Endodermal cell (in vitro differentiated cells): ENCODE measurements at regions not wholly inside any gene's neighbourhood (a gene's known extent, or its start where the extent isn't known, plus 50 kb on each side); places are given as distances from the start of the nearest gene placed in this dataset.

Experiments used
- DNase-seq: peaks from one replicate; pipeline ENCODE4 v3.0.0-alpha.2; 2017
- H3K27ac ChIP-seq: 2 replicates; pipeline ENCODE4 v1.5.1; 2013; ENCODE audit warnings: mild to moderate bottlenecking, low read depth, low read length, moderate library complexity
- H3K27me3 ChIP-seq: 2 replicates; pipeline ENCODE4 v1.6.1; 2013; ENCODE audit warnings: mild to moderate bottlenecking, low read length, moderate library complexity; ENCODE audit not compliant: insufficient read depth, control insufficient read depth, poor library complexity, severe bottlenecking
- H3K36me3 ChIP-seq: 2 replicates; pipeline ENCODE4 v1.7.0; 2013; ENCODE audit warnings: mild to moderate bottlenecking, low read length, moderate library complexity; ENCODE audit not compliant: control insufficient read depth, insufficient read depth
- H3K4me1 ChIP-seq: one replicate; pipeline ENCODE4 v1.7.0; 2013; ENCODE audit warnings: low read length; ENCODE audit not compliant: control insufficient read depth, insufficient read depth
- H3K4me3 ChIP-seq: 2 replicates; pipeline ENCODE4 v1.5.1; 2013; ENCODE audit warnings: mild to moderate bottlenecking, low read length, moderate library complexity
- H3K9ac ChIP-seq: 2 replicates; pipeline ENCODE4 v1.6.1; 2013; ENCODE audit warnings: mild to moderate bottlenecking, low read length, moderate library complexity; ENCODE audit not compliant: poor library complexity, severe bottlenecking; ENCODE audit errors: extremely low read depth
- H3K9me3 ChIP-seq: 2 replicates; pipeline ENCODE4 v1.6.1; 2013; ENCODE audit warnings: mild to moderate bottlenecking, low read length, moderate library complexity; ENCODE audit not compliant: control insufficient read depth
- H3K27ac Mint-ChIP-seq: 2 replicates; pipeline ENCODE4 v1.8.0; 2020; ENCODE audit warnings: mixed read lengths
- H3K27me3 Mint-ChIP-seq: 2 replicates; pipeline ENCODE4 v1.8.0; 2021; ENCODE audit warnings: mild to moderate bottlenecking, mixed read lengths; ENCODE audit not compliant: insufficient read depth
- H3K36me3 Mint-ChIP-seq: 2 replicates; pipeline ENCODE4 v1.8.0; 2020; ENCODE audit warnings: low read depth, mixed read lengths
- H3K4me1 Mint-ChIP-seq: 2 replicates; pipeline ENCODE4 v1.8.0; 2020; ENCODE audit warnings: mixed read lengths
- H3K4me3 Mint-ChIP-seq: 2 replicates; pipeline ENCODE4 v1.8.0; 2020; ENCODE audit warnings: mild to moderate bottlenecking, moderate library complexity, mixed read lengths
- H3K9me3 Mint-ChIP-seq: 2 replicates; pipeline ENCODE4 v1.8.0; 2020; ENCODE audit warnings: mild to moderate bottlenecking, mixed read lengths
- CTCF ChIP-seq: fragments of 200-600 bp; sonication (generic); conservative IDR thresholded peaks from 2 replicates; pipeline ENCODE4 v1.5.0; 2021; ENCODE audit warnings: antibody characterized with exemption, mild to moderate bottlenecking
- WGBS, 2 experiments: methylation state at CpG; one replicate each; pipeline versions ENCODE4 v1.1.5 to v1.1.7; 2013; ENCODE audit warnings: missing lambda C conversion rate in 2 of 2, mixed read lengths in 1 of 2; ENCODE audit not compliant: insufficient coverage in 1 of 2, insufficient read length in 1 of 2; 5-methylcytosine and 5-hydroxymethylcytosine counted together

DNA sequence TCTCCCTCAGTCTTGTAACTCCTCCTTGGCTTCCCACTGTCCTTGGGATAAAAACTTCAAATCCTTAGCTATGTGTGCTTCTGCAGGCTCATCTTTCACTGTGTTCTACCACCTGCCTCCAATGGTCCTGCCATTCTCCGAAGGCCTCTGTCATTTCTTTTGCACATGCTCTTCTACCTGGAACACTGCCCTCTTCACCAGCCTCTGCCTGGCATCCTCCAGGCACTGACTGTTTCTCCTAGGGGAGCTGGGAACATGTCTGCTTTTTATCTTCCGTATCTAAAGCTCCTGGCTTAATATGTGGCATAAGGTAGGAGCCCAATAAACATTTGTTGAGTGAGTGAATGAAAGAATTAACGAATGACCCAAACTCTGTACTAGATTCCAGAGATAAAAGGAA lies 603.3 kb upstream of the TMEM132C start:
- no peak for DNase-seq
- Mint-ChIP-seq H3K27ac (no peak overlapping the region), H3K4me3 (no peak overlapping the region), H3K9me3 (no peaks in the 10 kb centered on the region), H3K4me1 (peaks cover 1% of the 10 kb centered on the region), H3K27me3 (no peaks in the 10 kb centered on the region), H3K36me3 (no peaks in the 10 kb centered on the region)
- no peak overlapping the region for H3K27ac ChIP-seq
- H3K9ac ChIP-seq: no peak overlapping the region
- WGBS, 2 experiments: 88 to 89% methylated on average over 3 of the region's 3 CpGs
- no peaks in the 10 kb centered on the region for H3K9me3 ChIP-seq
- no peaks in the 10 kb centered on the region for H3K27me3 ChIP-seq
- H3K4me3 ChIP-seq: no peak overlapping the region
- no peak for TF ChIP-seq CTCF
- H3K36me3 ChIP-seq: no peaks in the 10 kb centered on the region
- H3K4me1 ChIP-seq: no peaks in the 10 kb centered on the region

GRCh38 chr12:127664901-127665300 lies 602.1 kb upstream of the TMEM132C start:
- Mint-ChIP-seq H3K4me3 (no peak overlapping the region), H3K27me3 (no peaks in the 10 kb centered on the region), H3K9me3 (no peaks in the 10 kb centered on the region), H3K36me3 (no peaks in the 10 kb centered on the region), H3K4me1 (peaks cover 3% of the 10 kb centered on the region), H3K27ac (no peak overlapping the region)
- no peak for TF ChIP-seq CTCF
- no peaks in the 10 kb centered on the region for H3K9me3 ChIP-seq
- no peaks in the 10 kb centered on the region for H3K36me3 ChIP-seq
- H3K4me1 ChIP-seq: no peaks in the 10 kb centered on the region
- WGBS, 2 experiments: 89% methylated on average over 4 of the region's 4 CpGs
- H3K27me3 ChIP-seq: no peaks in the 10 kb centered on the region
- DNase-seq: no peak
- H3K27ac ChIP-seq: no peak overlapping the region
- H3K9ac ChIP-seq: no peak overlapping the region
- H3K4me3 ChIP-seq: no peak overlapping the region

DNA sequence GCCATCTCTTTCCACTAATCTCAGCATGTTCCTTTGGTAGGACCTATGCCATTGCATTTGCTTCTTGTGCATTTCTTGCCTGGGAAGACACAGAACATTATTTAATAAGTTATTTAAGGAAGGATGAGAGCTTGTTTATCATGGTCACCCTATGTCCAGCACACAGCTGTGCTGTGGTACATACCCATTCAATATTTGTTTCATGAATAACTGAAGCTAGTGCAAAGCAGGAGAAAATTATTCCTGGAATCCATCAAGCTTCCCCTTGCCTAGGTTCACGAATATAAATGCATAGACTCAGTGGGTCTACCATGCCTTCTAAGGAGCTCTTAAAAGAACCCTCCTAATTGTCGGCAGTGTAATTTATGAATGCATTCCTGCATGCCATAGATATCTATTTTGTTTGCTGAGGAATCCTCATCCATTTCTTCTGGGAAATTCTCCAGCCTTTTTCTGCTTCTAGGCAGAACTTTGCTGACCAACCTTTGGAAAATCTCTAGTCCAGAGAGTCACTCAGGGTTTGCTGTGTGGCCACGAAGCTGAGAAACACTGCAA lies 599.8 kb upstream of the TMEM132C start:
- H3K9me3 Mint-ChIP-seq: peaks cover 2% of the 10 kb centered on the region
- no peak overlapping the region for H3K4me3 Mint-ChIP-seq
- H3K9me3 ChIP-seq: no peaks in the 10 kb centered on the region
- no peak for TF ChIP-seq CTCF
- no peak for DNase-seq
- H3K9ac ChIP-seq: no peak overlapping the region
- no peak overlapping the region for H3K4me3 ChIP-seq
- H3K27me3 Mint-ChIP-seq: no peaks in the 10 kb centered on the region
- no peaks in the 10 kb centered on the region for H3K27me3 ChIP-seq
- no peak overlapping the region for H3K27ac ChIP-seq
- no peak overlapping the region for H3K27ac Mint-ChIP-seq
- H3K4me1 Mint-ChIP-seq: peaks cover 12% of the 10 kb centered on the region
- no peaks in the 10 kb centered on the region for H3K4me1 ChIP-seq
- H3K36me3 Mint-ChIP-seq: no peaks in the 10 kb centered on the region
- WGBS, 2 experiments: 80 to 96% methylated on average over 3 of the region's 3 CpGs
- no peaks in the 10 kb centered on the region for H3K36me3 ChIP-seq
